ENCODE measurements at regions not wholly inside any gene's neighbourhood (a gene's known extent, or its start where the extent isn't known, plus 50 kb on each side); places are given as distances from the start of the nearest gene placed in this dataset.

- Mint-ChIP-seq H3K27ac (no peak overlapping the region), H3K9me3 (ENCODE audit: low read depth) (peaks cover 10% of the 10 kb centered on the region), H3K27me3 (no peaks in the 10 kb centered on the region), H3K4me3 (no peak overlapping the region), H3K36me3 (ENCODE audit: low read depth) (no peaks in the 10 kb centered on the region), H3K4me1 (no peaks in the 10 kb centered on the region)
- ChIA-PET POLR2A (no interaction called here), CTCF (no interaction called here)
- intact Hi-C loops (cut with DNase I, micrococcal nuclease) = no loop called here
- no peak for DNase-seq
- no peak for ATAC-seq
These were observed 240.9 kb upstream of the ADAMTS9 start for GRCh38 chr3:64928683-64929082.

GRCh38 chr3:64927689-64928088 is 239.9 kb upstream of the ADAMTS9 start:
- H3K4me1 Mint-ChIP-seq = no peaks in the 10 kb centered on the region
- H3K9me3 Mint-ChIP-seq (ENCODE audit: low read depth) = peaks cover 4% of the 10 kb centered on the region
- no peak overlapping the region for H3K4me3 Mint-ChIP-seq
- no peaks in the 10 kb centered on the region for H3K27me3 Mint-ChIP-seq
- DNase-seq = no peak
- H3K27ac Mint-ChIP-seq = no peak overlapping the region
- H3K36me3 Mint-ChIP-seq (ENCODE audit: low read depth) = no peaks in the 10 kb centered on the region
- ChIA-PET CTCF (interaction anchor here (0.6 kb wide), 1 partner anchor 656 kb away, joined by 4 read pairs; no protein-coding TSS in a partner anchor), POLR2A (no interaction called here)
- ATAC-seq = no peak
- intact Hi-C loops (cut with DNase I, micrococcal nuclease) = no loop called here

- no peak overlapping the region for H3K4me3 Mint-ChIP-seq
- H3K27ac Mint-ChIP-seq = no peak overlapping the region
- no peaks in the 10 kb centered on the region for H3K27me3 Mint-ChIP-seq
- H3K9me3 Mint-ChIP-seq (ENCODE audit: low read depth) = no peaks in the 10 kb centered on the region
- intact Hi-C loops (cut with DNase I, micrococcal nuclease) = no loop called here
- ATAC-seq = no peak
- CTCF ChIA-PET = no interaction called here
- no peaks in the 10 kb centered on the region for H3K4me1 Mint-ChIP-seq
- no peaks in the 10 kb centered on the region for H3K36me3 Mint-ChIP-seq (ENCODE audit: low read depth)
- POLR2A ChIA-PET = no interaction called here
- DNase-seq = no peak
These were observed 237.8 kb upstream of the ADAMTS9 start for GRCh38 chr3:64925575-64925974.

- H3K4me1 Mint-ChIP-seq = no peaks in the 10 kb centered on the region
- no peak overlapping the region for H3K4me3 Mint-ChIP-seq
- H3K27me3 Mint-ChIP-seq = no peaks in the 10 kb centered on the region
- no peak for ATAC-seq
- H3K36me3 Mint-ChIP-seq (ENCODE audit: low read depth) = no peaks in the 10 kb centered on the region
- no peaks in the 10 kb centered on the region for H3K9me3 Mint-ChIP-seq (ENCODE audit: low read depth)
- no peak for DNase-seq
- no peak overlapping the region for H3K27ac Mint-ChIP-seq
- intact Hi-C loops (cut with DNase I, micrococcal nuclease) = no loop called here
- ChIA-PET CTCF (no interaction called here), POLR2A (interaction anchor here (0.7 kb wide), 1 partner anchor 672 kb away, joined by 3 read pairs; no protein-coding TSS in a partner anchor)
These were observed 237.2 kb upstream of the ADAMTS9 start for GRCh38 chr3:64924961-64925360.

GRCh38 chr3:64922213-64922612 is 234.4 kb upstream of the ADAMTS9 start:
- POLR2A ChIA-PET = no interaction called here
- Mint-ChIP-seq H3K4me1 (no peaks in the 10 kb centered on the region), H3K27me3 (no peaks in the 10 kb centered on the region), H3K9me3 (ENCODE audit: low read depth) (no peaks in the 10 kb centered on the region), H3K36me3 (ENCODE audit: low read depth) (no peaks in the 10 kb centered on the region), H3K27ac (no peak overlapping the region), H3K4me3 (no peak overlapping the region)
- DNase-seq (no peak), ATAC-seq (no peak)
- CTCF ChIA-PET = no interaction called here
- intact Hi-C loops (cut with DNase I, micrococcal nuclease) = no loop called here

- Mint-ChIP-seq H3K4me1 (no peaks in the 10 kb centered on the region), H3K4me3 (no peak overlapping the region), H3K27me3 (no peaks in the 10 kb centered on the region), H3K27ac (no peak overlapping the region), H3K9me3 (ENCODE audit: low read depth) (no peaks in the 10 kb centered on the region), H3K36me3 (ENCODE audit: low read depth) (no peaks in the 10 kb centered on the region)
- ChIA-PET CTCF (no interaction called here), POLR2A (no interaction called here)
- intact Hi-C loops (cut with DNase I, micrococcal nuclease) = no loop called here
- no peak for ATAC-seq
- DNase-seq = no peak
These were observed 233.7 kb upstream of the ADAMTS9 start for GRCh38 chr3:64921281-64922065.

- CTCF ChIA-PET = no interaction called here
- H3K4me3 Mint-ChIP-seq = no peak overlapping the region
- H3K27ac Mint-ChIP-seq = no peak overlapping the region
- POLR2A ChIA-PET = no interaction called here
- H3K36me3 Mint-ChIP-seq (ENCODE audit: low read depth) = no peaks in the 10 kb centered on the region
- H3K4me1 Mint-ChIP-seq = no peaks in the 10 kb centered on the region
- intact Hi-C loops (cut with DNase I, micrococcal nuclease) = no loop called here
- no peaks in the 10 kb centered on the region for H3K27me3 Mint-ChIP-seq
- no peaks in the 10 kb centered on the region for H3K9me3 Mint-ChIP-seq (ENCODE audit: low read depth)
- no peak for DNase-seq
- ATAC-seq = no peak
These were observed 232.1 kb upstream of the ADAMTS9 start for GRCh38 chr3:64919934-64920333.

- POLR2A ChIA-PET = no interaction called here
These were observed 231.2 kb upstream of the ADAMTS9 start for GRCh38 chr3:64918989-64919388.

GRCh38 chr3:64917914-64918453 is 230.2 kb upstream of the ADAMTS9 start:
- Mint-ChIP-seq H3K4me3 (no peak overlapping the region), H3K27me3 (no peaks in the 10 kb centered on the region), H3K27ac (no peak overlapping the region), H3K4me1 (no peaks in the 10 kb centered on the region), H3K9me3 (ENCODE audit: low read depth) (no peaks in the 10 kb centered on the region), H3K36me3 (ENCODE audit: low read depth) (no peaks in the 10 kb centered on the region)
- intact Hi-C loops (cut with DNase I, micrococcal nuclease) = no loop called here
- ChIA-PET POLR2A (no interaction called here), CTCF (no interaction called here)
- DNase-seq (no peak), ATAC-seq (no peak)

More at GRCh38 chr3:64918989-64919388, 231.2 kb upstream of the ADAMTS9 start:
- Mint-ChIP-seq H3K9me3 (ENCODE audit: low read depth) (no peaks in the 10 kb centered on the region), H3K36me3 (ENCODE audit: low read depth) (no peaks in the 10 kb centered on the region), H3K27me3 (no peaks in the 10 kb centered on the region), H3K27ac (no peak overlapping the region), H3K4me1 (no peaks in the 10 kb centered on the region), H3K4me3 (no peak overlapping the region)
- ATAC-seq (no peak), DNase-seq (no peak)
- intact Hi-C loops (cut with DNase I, micrococcal nuclease) = no loop called here
- CTCF ChIA-PET = no interaction called here

GRCh38 chr3:64916937-64917336 is 229.1 kb upstream of the ADAMTS9 start:
- Mint-ChIP-seq H3K27me3 (no peaks in the 10 kb centered on the region), H3K4me3 (no peak overlapping the region), H3K36me3 (ENCODE audit: low read depth) (no peaks in the 10 kb centered on the region), H3K27ac (no peak overlapping the region), H3K9me3 (ENCODE audit: low read depth) (no peaks in the 10 kb centered on the region), H3K4me1 (no peaks in the 10 kb centered on the region)
- POLR2A ChIA-PET = no interaction called here
- intact Hi-C loops (cut with DNase I, micrococcal nuclease) = no loop called here
- CTCF ChIA-PET = no interaction called here
- no peak for DNase-seq
- no peak for ATAC-seq

- H3K9me3 Mint-ChIP-seq (ENCODE audit: low read depth) = no peaks in the 10 kb centered on the region
- ChIA-PET POLR2A (no interaction called here), CTCF (interaction anchor here (0.5 kb wide), 1 partner anchor 200 kb away, joined by 3 read pairs; no protein-coding TSS in a partner anchor)
- ATAC-seq (no peak), DNase-seq (no peak)
- no peak overlapping the region for H3K4me3 Mint-ChIP-seq
- no peaks in the 10 kb centered on the region for H3K36me3 Mint-ChIP-seq (ENCODE audit: low read depth)
- no peak overlapping the region for H3K27ac Mint-ChIP-seq
- H3K27me3 Mint-ChIP-seq = no peaks in the 10 kb centered on the region
- intact Hi-C loops (cut with DNase I, micrococcal nuclease) = no loop called here
- no peaks in the 10 kb centered on the region for H3K4me1 Mint-ChIP-seq
These were observed 228.5 kb upstream of the ADAMTS9 start for GRCh38 chr3:64916192-64916798.

- ATAC-seq = no peak
- H3K4me1 Mint-ChIP-seq = no peaks in the 10 kb centered on the region
- DNase-seq = no peak
- no peaks in the 10 kb centered on the region for H3K9me3 Mint-ChIP-seq (ENCODE audit: low read depth)
- H3K4me3 Mint-ChIP-seq = no peak overlapping the region
- H3K27ac Mint-ChIP-seq = no peak overlapping the region
- ChIA-PET CTCF (no interaction called here), POLR2A (no interaction called here)
- no peaks in the 10 kb centered on the region for H3K27me3 Mint-ChIP-seq
- H3K36me3 Mint-ChIP-seq (ENCODE audit: low read depth) = no peaks in the 10 kb centered on the region
- intact Hi-C loops (cut with DNase I, micrococcal nuclease) = no loop called here
These were observed 228.0 kb upstream of the ADAMTS9 start for GRCh38 chr3:64915778-64916177.
